DMS114 treated with DMSO at 0.1 percent for 48 hours (cell line): ENCODE measurements at regions not wholly inside any gene's neighbourhood (a gene's known extent, or its start where the extent isn't known, plus 50 kb on each side); places are given as distances from the start of the nearest gene placed in this dataset.
"Not testable (repeated sequence)": the region's sequence is repeated elsewhere in the genome, so short reads cannot be mapped to it uniquely, and the experiment has no call there.

Source experiments
- DNase-seq: peaks from one replicate; lab custom pipeline; 2025; ENCODE audit not compliant: unreplicated experiment; lab: John Stamatoyannopoulos, UW

- DNase-seq, result no peak
Measured at GRCh38 chr1:198416296-198416695, 124.2 kb downstream of the ATP6V1G3 start.

GRCh38 chr1:198411240-198411639, 129.2 kb downstream of the ATP6V1G3 start:
- DNase-seq, result no peak

DNA sequence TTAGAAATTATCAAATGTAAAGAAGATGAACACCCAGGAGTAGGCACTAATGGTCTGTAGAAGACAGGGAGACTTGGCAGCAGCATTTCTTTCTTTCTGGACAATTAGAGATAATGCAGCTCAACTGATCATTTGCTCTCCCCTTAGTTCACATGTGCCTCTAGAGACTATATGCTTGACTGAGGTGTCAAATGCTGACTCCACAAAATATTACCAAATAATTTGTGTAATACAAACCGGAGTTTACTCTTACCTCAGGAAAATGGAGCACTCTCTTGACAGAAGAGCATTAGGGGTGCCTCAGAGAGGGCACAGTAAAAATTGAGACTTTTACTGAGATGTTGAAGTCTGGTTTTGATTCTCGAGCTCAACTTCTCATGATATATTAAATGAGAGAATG, 131.8 kb downstream of the ATP6V1G3 start:
- no peak for DNase-seq

DNA sequence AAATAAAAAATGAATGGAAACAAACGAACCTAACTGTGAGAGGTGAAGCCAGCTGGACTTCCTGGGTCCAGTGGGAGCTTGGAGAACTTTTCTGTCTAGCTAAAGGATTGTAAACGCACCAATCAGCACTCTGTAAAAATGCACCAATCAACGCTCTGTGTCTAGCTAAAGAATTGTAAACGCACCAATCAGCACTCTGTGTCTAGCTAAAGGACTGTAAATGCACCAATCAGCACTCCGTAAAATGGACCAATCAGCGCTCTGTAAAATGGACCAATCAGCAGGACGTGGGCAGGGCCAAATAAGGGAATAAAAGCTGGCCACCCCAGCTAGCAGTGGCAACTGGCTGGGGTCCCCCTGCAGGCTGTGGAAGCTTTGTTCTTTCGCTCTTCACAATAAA, 135.8 kb downstream of the ATP6V1G3 start:
- not testable (repeated sequence) for DNase-seq

- no peak for DNase-seq
Measured at GRCh38 chr1:198400063-198400462, 140.4 kb downstream of the ATP6V1G3 start.

DNA sequence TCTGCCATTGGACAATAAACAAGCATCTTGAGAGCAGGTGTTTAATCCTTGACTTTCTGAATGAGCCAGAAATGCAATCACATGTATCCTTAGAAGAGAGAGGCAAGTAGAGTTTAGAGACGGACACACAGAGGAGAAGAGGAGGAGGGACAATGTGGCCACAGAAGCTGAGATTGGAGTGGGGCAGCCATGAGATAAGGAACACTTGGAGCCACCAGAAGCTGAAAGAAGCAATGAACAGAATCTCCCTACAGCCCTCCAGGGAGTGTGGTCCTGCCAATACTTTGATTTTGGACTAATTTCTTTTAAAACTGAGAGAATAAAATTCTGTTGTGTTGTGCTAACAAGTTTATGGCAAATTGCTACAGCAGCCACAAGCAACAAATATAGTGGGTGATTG, 141.0 kb downstream of the ATP6V1G3 start:
- DNase-seq, result no peak

- no peak for DNase-seq
Measured at GRCh38 chr1:198397208-198397808, 143.2 kb downstream of the ATP6V1G3 start.

DNA sequence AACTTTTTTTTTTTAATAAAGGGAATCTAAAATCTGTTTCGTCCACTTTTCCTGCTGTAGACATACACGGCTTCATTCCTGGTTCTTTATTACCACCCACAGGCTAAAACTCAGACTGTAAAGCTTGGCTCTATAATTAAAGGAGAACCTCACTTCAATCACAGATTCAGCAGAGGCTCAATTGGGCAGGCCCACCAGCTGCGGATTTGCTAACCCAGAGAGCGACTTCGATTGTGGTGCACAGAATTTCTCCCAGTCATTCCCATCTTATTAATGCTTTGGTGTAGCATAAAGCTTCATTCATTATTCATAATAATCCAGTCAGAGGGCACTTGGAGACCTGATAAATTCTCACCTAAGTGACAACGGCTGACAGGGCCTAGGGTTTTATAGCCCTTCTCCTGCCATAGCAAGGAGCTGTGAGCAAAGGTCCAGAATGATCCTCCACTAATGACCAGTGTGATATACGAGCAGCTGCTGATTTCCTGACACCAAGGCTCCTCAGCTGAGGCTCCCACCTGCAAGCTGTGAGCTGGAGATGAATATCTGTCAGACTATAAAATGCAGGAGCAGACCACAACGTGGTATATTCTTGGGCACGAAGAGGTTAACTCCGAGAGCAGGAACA, 149.0 kb downstream of the ATP6V1G3 start:
- no peak for DNase-seq

DNA sequence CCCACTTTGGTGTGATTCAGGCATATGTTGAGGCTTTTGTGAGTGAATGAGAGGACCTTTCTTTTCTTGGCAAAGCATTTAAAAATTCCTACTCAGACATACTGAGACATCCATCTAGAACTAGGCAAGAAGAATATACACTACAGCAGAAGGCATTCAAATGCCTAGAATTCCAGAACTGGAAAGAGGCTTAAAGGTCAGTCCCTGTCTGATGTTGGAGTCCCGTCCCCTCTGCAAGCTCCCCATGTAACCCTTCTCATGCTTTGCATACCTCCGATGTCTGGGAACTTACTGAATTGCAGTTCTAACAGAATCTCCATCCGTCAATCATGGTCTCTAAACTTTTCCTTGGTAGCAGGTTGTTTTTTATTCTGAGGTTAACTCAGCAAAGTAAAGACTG, 152.9 kb downstream of the ATP6V1G3 start:
- no peak for DNase-seq

DNA sequence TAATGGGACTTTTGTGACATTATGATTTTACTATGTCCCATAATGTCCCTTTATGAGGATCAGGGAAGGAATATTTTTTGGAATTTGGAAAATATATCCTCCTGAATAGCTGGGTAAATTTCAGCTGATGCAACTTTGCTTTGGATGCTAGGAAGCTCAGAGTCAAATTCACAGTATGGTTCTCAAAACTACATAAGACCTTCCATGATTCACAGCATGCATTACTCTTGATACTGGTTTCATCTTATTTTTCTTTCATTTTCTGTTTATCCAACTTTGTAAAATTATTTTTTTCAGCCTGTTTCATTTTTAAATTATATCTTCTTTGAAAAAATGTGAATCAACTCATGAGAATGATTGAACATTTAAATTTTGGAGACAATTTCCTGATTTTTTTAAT, 160.2 kb downstream of the ATP6V1G3 start:
- DNase-seq, result no peak

- no peak for DNase-seq
Measured at GRCh38 chr1:198377702-198378101, 162.8 kb downstream of the ATP6V1G3 start.

GRCh38 chr1:198374288-198374687, 166.2 kb downstream of the ATP6V1G3 start:
- no peak for DNase-seq

DNA sequence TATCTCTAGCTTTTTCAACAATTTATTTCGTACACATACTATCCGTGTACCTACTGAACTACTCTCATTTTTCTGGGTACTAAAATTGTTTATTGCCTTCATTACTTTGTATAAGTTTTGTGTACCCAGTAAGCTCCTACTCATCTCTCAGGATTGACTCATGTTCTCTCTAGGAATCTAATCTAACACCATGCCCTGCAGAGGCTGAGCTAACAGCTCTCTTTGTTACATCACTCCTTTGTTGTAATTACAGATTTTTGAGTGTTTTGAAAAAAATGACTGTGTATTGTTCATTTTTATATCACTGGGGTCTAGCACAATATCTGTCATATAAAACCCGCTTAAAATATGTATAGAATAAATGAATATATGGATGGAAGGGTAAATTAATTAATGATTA, 167.1 kb downstream of the ATP6V1G3 start:
- DNase-seq, result no peak
